ENCODE measurements at regions not wholly inside any gene's neighbourhood (a gene's known extent, or its start where the extent isn't known, plus 50 kb on each side); places are given as distances from the start of the nearest gene placed in this dataset.

- no peak overlapping the region for H3K14ac ChIP-seq (ENCODE audit: low read length in 2 of 2)
- no peaks in the 10 kb centered on the region for H3K4me1 ChIP-seq (ENCODE audit: control insufficient read depth, insufficient read depth, low read depth, low read length)
- no peak overlapping the region for H2BK5ac ChIP-seq (ENCODE audit: low read depth, low read length, poor library complexity, severe bottlenecking)
- no peak overlapping the region for H2BK120ac ChIP-seq (ENCODE audit: low read depth, low read length)
- no peak overlapping the region for H4K8ac ChIP-seq (ENCODE audit: low read length)
- H3K23ac ChIP-seq (ENCODE audit: low read length in 2 of 2), result no peak overlapping the region
- H2AK5ac ChIP-seq (ENCODE audit: low read length, severe bottlenecking), result no peak overlapping the region
- no peak overlapping the region for H3K27ac ChIP-seq (ENCODE audit: low read length, poor library complexity, severe bottlenecking)
- H3K18ac ChIP-seq (ENCODE audit: low read depth in 1 of 2, low read length in 2 of 2), result no peak overlapping the region
- peaks cover 30% of the 10 kb centered on the region for H3K9me3 ChIP-seq (ENCODE audit: control insufficient read depth, low read length)
- H2AFZ ChIP-seq (ENCODE audit: low read depth, low read length), result no peak overlapping the region
- no peaks in the 10 kb centered on the region for H3K27me3 ChIP-seq (ENCODE audit: control insufficient read depth in 1 of 2, insufficient read depth in 1 of 2, low read length in 2 of 2)
- H3K4ac ChIP-seq (ENCODE audit: low read depth in 1 of 2, low read length in 2 of 2), result no peak overlapping the region
- no peak for DNase-seq
- no peak overlapping the region for H2BK15ac ChIP-seq (ENCODE audit: low read depth, poor library complexity, severe bottlenecking)
- no peak overlapping the region for H3K9ac ChIP-seq (ENCODE audit: low read length)
- no peak overlapping the region for H3K4me2 ChIP-seq (ENCODE audit: low read length, poor library complexity, severe bottlenecking)
- H2BK12ac ChIP-seq (ENCODE audit: low read length in 2 of 2), result no peak overlapping the region
- H3K4me3 ChIP-seq (ENCODE audit: insufficient read depth in 1 of 2, low read depth in 1 of 2, low read length in 2 of 2), result no peak overlapping the region
- no peak overlapping the region for H4K91ac ChIP-seq (ENCODE audit: low read length)
- no peaks in the 10 kb centered on the region for H3K36me3 ChIP-seq (ENCODE audit: control insufficient read depth in 1 of 2, insufficient read depth in 2 of 2, low read depth in 1 of 2, low read length in 2 of 2)
- H3K79me1 ChIP-seq (replicated peaks; ENCODE audit: low read length, poor library complexity, severe bottlenecking), result no peaks in the 10 kb centered on the region
These were observed 77.4 kb downstream of the PRLHR start for GRCh38 chr10:118518095-118518494.

- no peak overlapping the region for H3K23ac ChIP-seq (ENCODE audit: low read length in 2 of 2)
- no peak overlapping the region for H3K4ac ChIP-seq (ENCODE audit: low read depth in 1 of 2, low read length in 2 of 2)
- H4K8ac ChIP-seq (ENCODE audit: low read length), result no peak overlapping the region
- H2AFZ ChIP-seq (ENCODE audit: low read depth, low read length), result no peak overlapping the region
- H3K4me2 ChIP-seq (ENCODE audit: low read length, poor library complexity, severe bottlenecking), result no peak overlapping the region
- no peak overlapping the region for H2AK5ac ChIP-seq (ENCODE audit: low read length, severe bottlenecking)
- H3K9me3 ChIP-seq (ENCODE audit: control insufficient read depth, low read length), result peaks cover 30% of the 10 kb centered on the region
- no peak overlapping the region for H2BK120ac ChIP-seq (ENCODE audit: low read depth, low read length)
- no peak overlapping the region for H2BK5ac ChIP-seq (ENCODE audit: low read depth, low read length, poor library complexity, severe bottlenecking)
- H3K14ac ChIP-seq (ENCODE audit: low read length in 2 of 2), result no peak overlapping the region
- WGBS, result 77% methylated on average over 2 of the region's 4 CpGs
- H3K4me1 ChIP-seq (ENCODE audit: control insufficient read depth, insufficient read depth, low read depth, low read length), result no peaks in the 10 kb centered on the region
- H2BK12ac ChIP-seq (ENCODE audit: low read length in 2 of 2), result no peak overlapping the region
- H3K27me3 ChIP-seq (ENCODE audit: control insufficient read depth in 1 of 2, insufficient read depth in 1 of 2, low read length in 2 of 2), result no peaks in the 10 kb centered on the region
- no peak overlapping the region for H4K91ac ChIP-seq (ENCODE audit: low read length)
- H3K9ac ChIP-seq (ENCODE audit: low read length), result no peak overlapping the region
- no peak overlapping the region for H2BK15ac ChIP-seq (ENCODE audit: low read depth, poor library complexity, severe bottlenecking)
- no peak overlapping the region for H3K18ac ChIP-seq (ENCODE audit: low read depth in 1 of 2, low read length in 2 of 2)
- H3K27ac ChIP-seq (ENCODE audit: low read length, poor library complexity, severe bottlenecking), result no peak overlapping the region
- H3K36me3 ChIP-seq (ENCODE audit: control insufficient read depth in 1 of 2, insufficient read depth in 2 of 2, low read depth in 1 of 2, low read length in 2 of 2), result no peaks in the 10 kb centered on the region
- no peaks in the 10 kb centered on the region for H3K79me1 ChIP-seq (replicated peaks; ENCODE audit: low read length, poor library complexity, severe bottlenecking)
- DNase-seq, result no peak
- H3K4me3 ChIP-seq (ENCODE audit: insufficient read depth in 1 of 2, low read depth in 1 of 2, low read length in 2 of 2), result no peak overlapping the region
These were observed 78.7 kb downstream of the PRLHR start for GRCh38 chr10:118516716-118517115.

- Histone ChIP-seq H3K27ac (ENCODE audit: low read length, poor library complexity, severe bottlenecking) (no peak overlapping the region), H3K4ac (ENCODE audit: low read depth in 1 of 2, low read length in 2 of 2) (no peak overlapping the region), H3K27me3 (ENCODE audit: control insufficient read depth in 1 of 2, insufficient read depth in 1 of 2, low read length in 2 of 2) (no peaks in the 10 kb centered on the region), H3K4me1 (ENCODE audit: control insufficient read depth, insufficient read depth, low read depth, low read length) (no peaks in the 10 kb centered on the region), H2BK5ac (ENCODE audit: low read depth, low read length, poor library complexity, severe bottlenecking) (no peak overlapping the region), H3K4me2 (ENCODE audit: low read length, poor library complexity, severe bottlenecking) (no peak overlapping the region), H2BK15ac (ENCODE audit: low read depth, poor library complexity, severe bottlenecking) (no peak overlapping the region), H4K8ac (ENCODE audit: low read length) (no peak overlapping the region), H3K18ac (ENCODE audit: low read depth in 1 of 2, low read length in 2 of 2) (no peak overlapping the region), H2AK5ac (ENCODE audit: low read length, severe bottlenecking) (no peak overlapping the region), H2BK120ac (ENCODE audit: low read depth, low read length) (no peak overlapping the region), H3K4me3 (ENCODE audit: insufficient read depth in 1 of 2, low read depth in 1 of 2, low read length in 2 of 2) (no peak overlapping the region), H3K9ac (ENCODE audit: low read length) (no peak overlapping the region), H3K23ac (ENCODE audit: low read length in 2 of 2) (no peak overlapping the region), H3K79me1 (replicated peaks; ENCODE audit: low read length, poor library complexity, severe bottlenecking) (no peaks in the 10 kb centered on the region), H4K91ac (ENCODE audit: low read length) (no peak overlapping the region), H3K9me3 (ENCODE audit: control insufficient read depth, low read length) (peaks cover 14% of the 10 kb centered on the region), H3K14ac (ENCODE audit: low read length in 2 of 2) (no peak overlapping the region), H2BK12ac (ENCODE audit: low read length in 2 of 2) (no peak overlapping the region), H2AFZ (ENCODE audit: low read depth, low read length) (no peak overlapping the region), H3K36me3 (ENCODE audit: control insufficient read depth in 1 of 2, insufficient read depth in 2 of 2, low read depth in 1 of 2, low read length in 2 of 2) (no peaks in the 10 kb centered on the region)
- 92% methylated on average over 1 of the region's 3 CpGs for WGBS
- no peak for DNase-seq
These were observed 82.3 kb downstream of the PRLHR start for GRCh38 chr10:118513174-118513573.

DNA sequence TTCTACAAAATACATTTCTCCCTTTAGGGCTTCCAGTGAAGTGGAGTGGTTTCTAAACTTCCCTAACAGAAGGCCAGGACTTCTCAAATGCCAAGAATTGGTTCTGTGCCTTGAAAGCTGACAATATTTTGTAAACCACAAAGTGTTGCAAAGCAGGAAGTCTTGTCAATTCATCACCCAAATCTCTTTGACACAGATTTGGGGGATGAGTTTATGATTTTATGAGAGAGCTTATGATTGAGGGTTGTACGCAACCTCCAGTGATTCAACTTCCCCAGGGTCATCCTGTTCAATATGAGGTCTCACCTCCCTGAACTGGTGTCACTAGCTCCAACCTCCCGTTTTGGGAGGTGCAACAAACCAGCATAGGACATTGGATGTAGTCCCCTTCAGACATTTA lies 83.7 kb downstream of the PRLHR start:
- H3K36me3 ChIP-seq (ENCODE audit: control insufficient read depth in 1 of 2, insufficient read depth in 2 of 2, low read depth in 1 of 2, low read length in 2 of 2), result no peaks in the 10 kb centered on the region
- 73% methylated on average over 2 of the region's 2 CpGs for WGBS
- no peak overlapping the region for H2BK120ac ChIP-seq (ENCODE audit: low read depth, low read length)
- no peak overlapping the region for H3K4me2 ChIP-seq (ENCODE audit: low read length, poor library complexity, severe bottlenecking)
- no peak overlapping the region for H2BK5ac ChIP-seq (ENCODE audit: low read depth, low read length, poor library complexity, severe bottlenecking)
- no peak overlapping the region for H2AFZ ChIP-seq (ENCODE audit: low read depth, low read length)
- H2BK15ac ChIP-seq (ENCODE audit: low read depth, poor library complexity, severe bottlenecking), result no peak overlapping the region
- H3K79me1 ChIP-seq (replicated peaks; ENCODE audit: low read length, poor library complexity, severe bottlenecking), result no peaks in the 10 kb centered on the region
- H4K91ac ChIP-seq (ENCODE audit: low read length), result no peak overlapping the region
- no peak overlapping the region for H3K23ac ChIP-seq (ENCODE audit: low read length in 2 of 2)
- no peak for DNase-seq
- H3K27me3 ChIP-seq (ENCODE audit: control insufficient read depth in 1 of 2, insufficient read depth in 1 of 2, low read length in 2 of 2), result no peaks in the 10 kb centered on the region
- no peak overlapping the region for H2BK12ac ChIP-seq (ENCODE audit: low read length in 2 of 2)
- H3K4me3 ChIP-seq (ENCODE audit: insufficient read depth in 1 of 2, low read depth in 1 of 2, low read length in 2 of 2), result no peak overlapping the region
- H3K9ac ChIP-seq (ENCODE audit: low read length), result no peak overlapping the region
- H3K14ac ChIP-seq (ENCODE audit: low read length in 2 of 2), result no peak overlapping the region
- no peak overlapping the region for H3K18ac ChIP-seq (ENCODE audit: low read depth in 1 of 2, low read length in 2 of 2)
- H3K4me1 ChIP-seq (ENCODE audit: control insufficient read depth, insufficient read depth, low read depth, low read length), result no peaks in the 10 kb centered on the region
- no peak overlapping the region for H3K4ac ChIP-seq (ENCODE audit: low read depth in 1 of 2, low read length in 2 of 2)
- H2AK5ac ChIP-seq (ENCODE audit: low read length, severe bottlenecking), result no peak overlapping the region
- peaks cover 2% of the 10 kb centered on the region for H3K9me3 ChIP-seq (ENCODE audit: control insufficient read depth, low read length)
- no peak overlapping the region for H3K27ac ChIP-seq (ENCODE audit: low read length, poor library complexity, severe bottlenecking)
- no peak overlapping the region for H4K8ac ChIP-seq (ENCODE audit: low read length)
